ENCODE measurements at regions not wholly inside any gene's neighbourhood (a gene's known extent, or its start where the extent isn't known, plus 50 kb on each side); places are given as distances from the start of the nearest gene placed in this dataset.

- TF ChIP-seq CTCF (conservative IDR thresholded peaks at IDR 0.05; ENCODE audit: low read depth, low read length), result no peak
- H3K36me3 ChIP-seq (ENCODE audit: insufficient read depth), result no peaks in the 10 kb centered on the region
- H4K20me1 ChIP-seq (ENCODE audit: insufficient read depth), result no peaks in the 10 kb centered on the region
- no peak overlapping the region for H3K27ac ChIP-seq
- no peaks in the 10 kb centered on the region for H3K4me1 ChIP-seq (ENCODE audit: low read depth, poor library complexity, severe bottlenecking)
- no peak overlapping the region for H2AFZ ChIP-seq (ENCODE audit: low read depth)
- no peak overlapping the region for H3K4me2 ChIP-seq
- H3K27me3 ChIP-seq (ENCODE audit: insufficient read depth, low read depth), result no peaks in the 10 kb centered on the region
- H3K79me2 ChIP-seq (ENCODE audit: insufficient read depth, low read depth), result no peaks in the 10 kb centered on the region
- no peak overlapping the region for H3K9ac ChIP-seq
- H3K4me3 ChIP-seq (IDR thresholded peaks at IDR 0.05; ENCODE audit: insufficient read depth, low read depth, low read length), result no peak overlapping the region
These were observed 194.2 kb downstream of the MAD2L1 start for GRCh38 chr4:119872371-119873016.

GRCh38 chr4:119870856-119871255, 195.8 kb downstream of the MAD2L1 start:
- H3K9ac ChIP-seq, result no peak overlapping the region
- H3K27ac ChIP-seq, result no peak overlapping the region
- H3K4me3 ChIP-seq (IDR thresholded peaks at IDR 0.05; ENCODE audit: insufficient read depth, low read depth, low read length), result no peak overlapping the region
- H4K20me1 ChIP-seq (ENCODE audit: insufficient read depth), result no peaks in the 10 kb centered on the region
- H3K36me3 ChIP-seq (ENCODE audit: insufficient read depth), result no peaks in the 10 kb centered on the region
- no peak overlapping the region for H3K4me2 ChIP-seq
- H2AFZ ChIP-seq (ENCODE audit: low read depth), result no peak overlapping the region
- no peak for TF ChIP-seq CTCF (conservative IDR thresholded peaks at IDR 0.05; ENCODE audit: low read depth, low read length)
- H3K79me2 ChIP-seq (ENCODE audit: insufficient read depth, low read depth), result no peaks in the 10 kb centered on the region
- no peaks in the 10 kb centered on the region for H3K4me1 ChIP-seq (ENCODE audit: low read depth, poor library complexity, severe bottlenecking)
- H3K27me3 ChIP-seq (ENCODE audit: insufficient read depth, low read depth), result no peaks in the 10 kb centered on the region

GRCh38 chr4:119865789-119866188, 200.9 kb downstream of the MAD2L1 start:
- Histone ChIP-seq H3K36me3 (ENCODE audit: insufficient read depth) (no peaks in the 10 kb centered on the region), H4K20me1 (ENCODE audit: insufficient read depth) (no peaks in the 10 kb centered on the region), H3K27ac (no peak overlapping the region), H2AFZ (ENCODE audit: low read depth) (no peak overlapping the region), H3K4me3 (IDR thresholded peaks at IDR 0.05; ENCODE audit: insufficient read depth, low read depth, low read length) (no peak overlapping the region), H3K27me3 (ENCODE audit: insufficient read depth, low read depth) (no peaks in the 10 kb centered on the region), H3K9ac (no peak overlapping the region), H3K4me2 (no peak overlapping the region), H3K4me1 (ENCODE audit: low read depth, poor library complexity, severe bottlenecking) (no peaks in the 10 kb centered on the region), H3K79me2 (ENCODE audit: insufficient read depth, low read depth) (no peaks in the 10 kb centered on the region)
- TF ChIP-seq CTCF (conservative IDR thresholded peaks at IDR 0.05; ENCODE audit: low read depth, low read length), result no peak

GRCh38 chr4:119865389-119865788, 201.3 kb downstream of the MAD2L1 start:
- Histone ChIP-seq H4K20me1 (ENCODE audit: insufficient read depth) (no peaks in the 10 kb centered on the region), H2AFZ (ENCODE audit: low read depth) (no peak overlapping the region), H3K9ac (no peak overlapping the region), H3K4me3 (IDR thresholded peaks at IDR 0.05; ENCODE audit: insufficient read depth, low read depth, low read length) (no peak overlapping the region), H3K27me3 (ENCODE audit: insufficient read depth, low read depth) (no peaks in the 10 kb centered on the region), H3K4me1 (ENCODE audit: low read depth, poor library complexity, severe bottlenecking) (no peaks in the 10 kb centered on the region), H3K4me2 (no peak overlapping the region), H3K27ac (no peak overlapping the region), H3K79me2 (ENCODE audit: insufficient read depth, low read depth) (no peaks in the 10 kb centered on the region), H3K36me3 (ENCODE audit: insufficient read depth) (no peaks in the 10 kb centered on the region)
- TF ChIP-seq CTCF (conservative IDR thresholded peaks at IDR 0.05; ENCODE audit: low read depth, low read length), result no peak
